Lower leg skin (tissue), 4 donors: ENCODE measurements at regions not wholly inside any gene's neighbourhood (a gene's known extent, or its start where the extent isn't known, plus 50 kb on each side); places are given as distances from the start of the nearest gene placed in this dataset.

ENCODE experiments used
- DNase-seq, 2 donors: peaks; one replicate each; pipeline ENCODE4 v3.0.0-alpha.2; 2019; ENCODE audit warnings: low spot score in 2 of 2
- H3K4me3 ChIP-seq: fragments of 200-600 bp; sonication (generic); 2 replicates; pipeline ENCODE4 v1.5.1; 2017; ENCODE audit warnings: mild to moderate bottlenecking, low read depth; ENCODE audit not compliant: poor library complexity, severe bottlenecking
- POLR2A ChIP-seq, 2 donors: fragments of 450-650 bp; IDR thresholded peaks; one replicate each; pipeline ENCODE4 v1.6.1; 2016 to 2017; ENCODE audit warnings: antibody characterized with exemption in 2 of 2, mild to moderate bottlenecking in 1 of 2, moderate library complexity in 1 of 2
- WGBS, 2 donors: methylation state at CpG; one replicate each; pipeline ENCODE4 v1.1.5; 2018; 5-methylcytosine and 5-hydroxymethylcytosine counted together
- intact Hi-C: fragments of 100-400 bp; cut with DNase I; formaldehyde crosslinking; loops from one replicate; pipeline ENCODE4 v1.15.0; 2023; ENCODE audit warnings: low total_unique reads
- TF ChIP-seq, protein P1 (sequence below), 3 donors: fragments of 450-650 bp; IDR thresholded peaks; one replicate each; pipeline ENCODE4 v1.5.1; 2016; ENCODE audit warnings: antibody characterized with exemption in 3 of 3, mild to moderate bottlenecking in 3 of 3, moderate library complexity in 2 of 3

DNA sequence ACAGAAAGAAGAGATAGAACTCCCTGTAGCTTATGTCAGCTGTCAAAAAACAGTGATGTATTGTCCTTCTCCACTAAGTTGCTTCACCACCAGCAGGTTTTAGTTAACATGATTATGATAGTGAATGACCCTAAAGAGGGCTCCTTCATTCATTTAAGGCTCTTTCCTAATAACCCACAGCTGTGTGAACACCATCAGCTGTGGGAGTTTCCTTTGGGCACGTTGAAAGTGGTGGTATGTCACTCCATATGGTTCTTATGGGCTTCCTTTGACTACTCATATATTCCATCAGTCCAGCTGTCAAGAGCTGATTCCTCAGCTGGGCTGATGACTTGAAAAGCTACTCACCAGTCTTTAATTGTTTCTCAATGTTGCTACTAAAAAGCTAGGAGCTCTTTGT, 210.3 kb downstream of the UBE2E3 start:
- H3K4me3 ChIP-seq, result no peak overlapping the region
- intact Hi-C loops, result no loop called here
- WGBS, 2 donors, result 37 to 44% methylated on average over 1 of the region's 1 CpG
- TF ChIP-seq, protein P1, sequence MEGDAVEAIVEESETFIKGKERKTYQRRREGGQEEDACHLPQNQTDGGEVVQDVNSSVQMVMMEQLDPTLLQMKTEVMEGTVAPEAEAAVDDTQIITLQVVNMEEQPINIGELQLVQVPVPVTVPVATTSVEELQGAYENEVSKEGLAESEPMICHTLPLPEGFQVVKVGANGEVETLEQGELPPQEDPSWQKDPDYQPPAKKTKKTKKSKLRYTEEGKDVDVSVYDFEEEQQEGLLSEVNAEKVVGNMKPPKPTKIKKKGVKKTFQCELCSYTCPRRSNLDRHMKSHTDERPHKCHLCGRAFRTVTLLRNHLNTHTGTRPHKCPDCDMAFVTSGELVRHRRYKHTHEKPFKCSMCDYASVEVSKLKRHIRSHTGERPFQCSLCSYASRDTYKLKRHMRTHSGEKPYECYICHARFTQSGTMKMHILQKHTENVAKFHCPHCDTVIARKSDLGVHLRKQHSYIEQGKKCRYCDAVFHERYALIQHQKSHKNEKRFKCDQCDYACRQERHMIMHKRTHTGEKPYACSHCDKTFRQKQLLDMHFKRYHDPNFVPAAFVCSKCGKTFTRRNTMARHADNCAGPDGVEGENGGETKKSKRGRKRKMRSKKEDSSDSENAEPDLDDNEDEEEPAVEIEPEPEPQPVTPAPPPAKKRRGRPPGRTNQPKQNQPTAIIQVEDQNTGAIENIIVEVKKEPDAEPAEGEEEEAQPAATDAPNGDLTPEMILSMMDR (IDR thresholded peaks at IDR 0.05), result no peak
- TF ChIP-seq POLR2A (IDR thresholded peaks at IDR 0.05), result no peak
- DNase-seq, result no peak

DNA sequence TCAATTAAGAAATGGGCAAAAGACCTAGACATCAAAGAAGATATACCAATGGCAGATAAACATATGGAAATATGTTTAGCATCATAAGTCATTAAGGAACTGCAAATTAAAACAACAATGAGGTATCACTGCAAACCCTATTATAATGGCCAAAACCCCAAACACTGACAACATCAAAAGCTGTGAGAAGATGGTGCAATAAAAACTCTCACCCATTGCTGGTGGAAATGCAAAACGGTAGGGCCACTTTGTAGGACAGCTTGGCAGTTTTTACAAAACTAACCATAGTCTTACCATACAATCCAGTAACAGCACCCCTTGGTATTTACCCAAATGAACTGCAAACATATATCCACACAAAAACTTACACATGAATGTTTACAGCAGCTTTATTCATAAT, 213.1 kb downstream of the UBE2E3 start:
- 65 to 68% methylated on average over 1 of the region's 1 CpG for WGBS, 2 donors
- intact Hi-C loops, result no loop called here
- no peak for TF ChIP-seq POLR2A (IDR thresholded peaks at IDR 0.05)
- TF ChIP-seq, protein P1 (IDR thresholded peaks at IDR 0.05), result no peak
- H3K4me3 ChIP-seq, result no peak overlapping the region
- no peak for DNase-seq

DNA sequence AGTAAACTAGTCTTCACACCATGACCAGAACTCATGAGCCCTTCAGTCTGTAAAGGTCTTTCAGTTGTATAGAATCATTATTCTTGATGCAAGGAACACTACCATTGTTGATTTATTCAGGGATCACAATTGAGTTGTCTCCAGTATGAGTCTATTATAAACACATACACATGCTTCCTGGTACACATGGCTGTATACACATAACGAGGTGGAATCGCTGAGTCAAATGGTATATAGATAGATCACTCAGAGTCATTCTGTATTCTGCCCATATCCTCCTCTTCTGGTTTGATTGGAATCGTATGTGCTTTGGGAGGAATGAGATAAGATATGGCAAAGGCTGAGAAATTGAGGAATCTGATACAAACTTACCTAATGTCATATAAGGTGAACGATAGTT, 216.0 kb downstream of the UBE2E3 start:
- no peak for DNase-seq
- H3K4me3 ChIP-seq, result no peak overlapping the region
- 87 to 89% methylated on average over 4 of the region's 4 CpGs for WGBS, 2 donors
- TF ChIP-seq, protein P1 (IDR thresholded peaks at IDR 0.05), result no peak
- no peak for TF ChIP-seq POLR2A (IDR thresholded peaks at IDR 0.05)
- intact Hi-C loops, result no loop called here

DNA sequence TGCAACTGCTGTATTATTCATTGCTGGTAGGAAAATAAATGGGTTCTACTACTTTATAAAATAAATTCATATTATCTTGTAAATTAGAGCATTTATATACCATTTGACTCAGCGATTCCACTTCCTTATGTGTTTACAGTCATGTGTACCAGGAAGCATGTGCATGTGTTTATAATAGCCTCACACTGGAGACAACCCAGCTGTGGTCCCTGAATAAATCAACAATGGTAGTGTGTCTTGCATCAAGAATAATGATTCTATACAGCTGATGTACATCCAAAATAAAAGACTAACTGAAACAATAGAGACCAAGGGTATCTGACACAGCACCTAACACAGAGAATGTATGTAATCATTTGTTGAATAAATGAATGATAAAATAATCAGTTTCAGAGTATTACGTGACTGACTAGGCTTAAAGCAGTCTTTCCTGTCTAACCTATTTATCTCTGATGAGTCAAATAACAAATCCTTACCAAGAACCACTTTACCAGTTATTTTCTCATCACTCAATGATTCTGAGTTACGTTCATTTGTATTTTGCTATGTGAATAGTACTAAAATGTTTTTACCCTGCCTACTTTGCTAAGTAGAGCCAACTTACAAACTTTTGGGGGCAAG, 216.8 kb downstream of the UBE2E3 start:
- DNase-seq, result no peak
- no peak for TF ChIP-seq POLR2A (IDR thresholded peaks at IDR 0.05)
- TF ChIP-seq, protein P1 (IDR thresholded peaks at IDR 0.05), result no peak
- intact Hi-C loops, result no loop called here
- WGBS, 2 donors, result 69 to 76% methylated on average over 3 of the region's 3 CpGs
- no peak overlapping the region for H3K4me3 ChIP-seq

DNA sequence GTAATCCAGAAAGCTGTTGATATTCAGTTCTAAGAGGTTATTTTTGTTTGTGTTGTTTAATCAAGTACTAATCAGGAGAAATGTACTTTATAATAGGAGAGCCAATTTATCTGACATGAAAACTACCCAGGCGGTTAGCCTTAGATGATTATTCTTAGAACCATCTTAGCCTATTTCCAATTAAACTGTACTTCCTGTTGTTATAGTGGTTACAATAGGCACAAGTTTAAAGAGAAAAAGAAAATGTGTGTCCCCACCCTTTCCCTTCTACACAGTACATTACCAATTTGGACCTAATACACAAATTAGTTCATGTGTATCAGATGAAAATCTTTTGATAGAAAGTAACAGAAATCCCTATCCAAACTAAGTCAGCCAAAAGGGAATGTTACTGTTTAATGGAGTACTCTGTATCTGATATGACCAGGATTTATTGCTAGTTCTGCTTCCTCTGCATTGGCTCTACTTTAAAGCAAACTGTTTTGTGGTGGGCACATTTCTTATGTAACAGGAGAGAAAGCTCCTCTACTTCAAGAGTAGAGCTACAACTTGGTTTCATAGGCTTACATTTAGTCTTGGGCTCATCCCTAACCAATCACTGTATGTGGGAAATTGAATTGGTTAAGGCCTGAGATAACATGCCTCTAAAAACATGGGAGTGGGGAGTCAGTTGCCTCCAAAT, 217.9 kb downstream of the UBE2E3 start:
- 55 to 73% methylated on average over 1 of the region's 1 CpG for WGBS, 2 donors
- intact Hi-C loops, result no loop called here
- H3K4me3 ChIP-seq, result no peak overlapping the region
- no peak for DNase-seq
- TF ChIP-seq, protein P1 (IDR thresholded peaks at IDR 0.05), result no peak
- TF ChIP-seq POLR2A (IDR thresholded peaks at IDR 0.05), result no peak

DNA sequence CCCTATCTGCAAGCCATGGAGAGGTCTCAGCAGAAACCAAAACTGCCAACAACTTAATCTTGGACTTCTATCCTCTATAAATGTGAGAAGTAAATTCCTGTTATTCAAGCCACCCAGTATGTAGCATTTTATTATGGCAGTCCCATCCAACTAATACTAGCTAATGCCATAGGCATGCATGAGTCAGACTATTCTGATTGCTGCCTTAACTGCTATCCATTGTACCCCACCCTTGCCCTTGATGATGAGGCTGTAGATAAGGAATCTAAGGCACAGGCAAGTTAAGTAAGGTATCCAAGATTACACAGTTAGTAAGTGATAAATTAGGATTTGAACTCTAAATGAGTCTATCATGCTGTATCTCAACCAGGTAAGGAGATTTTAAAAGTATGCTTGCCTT, 223.0 kb downstream of the UBE2E3 start:
- DNase-seq, result no peak
- TF ChIP-seq POLR2A (IDR thresholded peaks at IDR 0.05), result no peak
- H3K4me3 ChIP-seq, result no peak overlapping the region
- intact Hi-C loops, result no loop called here
